ENCODE measurements at regions not wholly inside any gene's neighbourhood (a gene's known extent, or its start where the extent isn't known, plus 50 kb on each side); places are given as distances from the start of the nearest gene placed in this dataset.

- Histone ChIP-seq H3K9me3 (no peaks in the 10 kb centered on the region), H3K36me3 (no peaks in the 10 kb centered on the region), H3K4me1 (no peaks in the 10 kb centered on the region), H3K27ac (no peak overlapping the region), H3K27me3 (peaks cover 0 to 2% (median 0%) of the 10 kb centered on the region in 9 donors), H3K4me3 (no peak overlapping the region)
- ATAC-seq, result no peak
- intact Hi-C loops (cut with DNase I), result no loop called here
- TF ChIP-seq POLR2A (IDR thresholded peaks at IDR 0.05) (no peak), CTCF (IDR thresholded peaks at IDR 0.05) (no peak)
- 84 to 92% (median 89%) methylated on average over 24 to 35 of the region's 35 CpGs for WGBS, 4 donors
- no peak for DNase-seq
These were observed 989.1 kb downstream of the FAM181B start for GRCh38 chr11:81744336-81745116.

- ATAC-seq (no peak), DNase-seq (no peak)
- Histone ChIP-seq H3K27me3 (no peaks in the 10 kb centered on the region), H3K27ac (no peak overlapping the region), H3K9me3 (peaks cover 0 to 31% (median 8%) of the 10 kb centered on the region in 12 donors), H3K4me3 (no peak overlapping the region), H3K4me1 (no peaks in the 10 kb centered on the region), H3K36me3 (no peaks in the 10 kb centered on the region)
- TF ChIP-seq CTCF (IDR thresholded peaks at IDR 0.05) (no peak), POLR2A (IDR thresholded peaks at IDR 0.05) (no peak)
- intact Hi-C loops (cut with DNase I), result no loop called here
- 69 to 74% (median 73%) methylated on average over 3 of the region's 3 CpGs for WGBS, 4 donors
These were observed 1008.0 kb downstream of the FAM181B start for GRCh38 chr11:81725701-81726100.

- Histone ChIP-seq H3K27me3 (no peaks in the 10 kb centered on the region), H3K27ac (no peak overlapping the region), H3K36me3 (no peaks in the 10 kb centered on the region), H3K4me1 (no peaks in the 10 kb centered on the region), H3K4me3 (no peak overlapping the region), H3K9me3 (peaks cover 0 to 4% (median 0%) of the 10 kb centered on the region in 12 donors)
- TF ChIP-seq POLR2A (IDR thresholded peaks at IDR 0.05) (no peak), CTCF (IDR thresholded peaks at IDR 0.05) (no peak)
- 82 to 95% (median 89%) methylated on average over 1 of the region's 1 CpG for WGBS, 4 donors
- DNase-seq (no peak), ATAC-seq (no peak)
- intact Hi-C loops (cut with DNase I), result no loop called here
These were observed 1016.0 kb downstream of the FAM181B start for GRCh38 chr11:81717695-81718094.

GRCh38 chr11:81707881-81708280 is 1025.8 kb downstream of the FAM181B start:
- no peak for ATAC-seq
- no peaks in the 10 kb centered on the region for H3K36me3 ChIP-seq
- no peak overlapping the region for H3K27ac ChIP-seq
- H3K4me3 ChIP-seq, result no peak overlapping the region
- peaks cover 0 to 8% (median under 1%) of the 10 kb centered on the region in 12 donors for H3K9me3 ChIP-seq
- no peaks in the 10 kb centered on the region for H3K4me1 ChIP-seq
- intact Hi-C loops (cut with DNase I), result loop anchor here in 1 of 10 donors (10.0 kb wide), 1 partner anchor 53 kb away; no protein-coding TSS in a partner anchor
- no peak for TF ChIP-seq CTCF (IDR thresholded peaks at IDR 0.05)
- no peak for TF ChIP-seq POLR2A (IDR thresholded peaks at IDR 0.05)
- WGBS, 4 donors, result 21 to 43% (median 35%) methylated on average over 1 of the region's 1 CpG
- H3K27me3 ChIP-seq, result no peaks in the 10 kb centered on the region
- DNase-seq, result no peak

Measured in heart left ventricle (tissue), 16 donors.